ENCODE measurements at regions not wholly inside any gene's neighbourhood (a gene's known extent, or its start where the extent isn't known, plus 50 kb on each side); places are given as distances from the start of the nearest gene placed in this dataset.

GRCh38 chr5:2333291-2333690 lies 418.2 kb downstream of the IRX2 start:
- TF ChIP-seq, protein P1, sequence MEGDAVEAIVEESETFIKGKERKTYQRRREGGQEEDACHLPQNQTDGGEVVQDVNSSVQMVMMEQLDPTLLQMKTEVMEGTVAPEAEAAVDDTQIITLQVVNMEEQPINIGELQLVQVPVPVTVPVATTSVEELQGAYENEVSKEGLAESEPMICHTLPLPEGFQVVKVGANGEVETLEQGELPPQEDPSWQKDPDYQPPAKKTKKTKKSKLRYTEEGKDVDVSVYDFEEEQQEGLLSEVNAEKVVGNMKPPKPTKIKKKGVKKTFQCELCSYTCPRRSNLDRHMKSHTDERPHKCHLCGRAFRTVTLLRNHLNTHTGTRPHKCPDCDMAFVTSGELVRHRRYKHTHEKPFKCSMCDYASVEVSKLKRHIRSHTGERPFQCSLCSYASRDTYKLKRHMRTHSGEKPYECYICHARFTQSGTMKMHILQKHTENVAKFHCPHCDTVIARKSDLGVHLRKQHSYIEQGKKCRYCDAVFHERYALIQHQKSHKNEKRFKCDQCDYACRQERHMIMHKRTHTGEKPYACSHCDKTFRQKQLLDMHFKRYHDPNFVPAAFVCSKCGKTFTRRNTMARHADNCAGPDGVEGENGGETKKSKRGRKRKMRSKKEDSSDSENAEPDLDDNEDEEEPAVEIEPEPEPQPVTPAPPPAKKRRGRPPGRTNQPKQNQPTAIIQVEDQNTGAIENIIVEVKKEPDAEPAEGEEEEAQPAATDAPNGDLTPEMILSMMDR (IDR thresholded peaks at IDR 0.05; ENCODE audit: borderline replicate concordance, extremely low read depth, low read length, poor library complexity, severe bottlenecking), result no peak
- TF ChIP-seq EZH2 (IDR thresholded peaks at IDR 0.05; ENCODE audit: borderline replicate concordance, low read depth, low read length, severe bottlenecking), result no peak

All from DND-41 (cell line).